ENCODE measurements at regions not wholly inside any gene's neighbourhood (a gene's known extent, or its start where the extent isn't known, plus 50 kb on each side); places are given as distances from the start of the nearest gene placed in this dataset.

- TF ChIP-seq, protein P1, sequence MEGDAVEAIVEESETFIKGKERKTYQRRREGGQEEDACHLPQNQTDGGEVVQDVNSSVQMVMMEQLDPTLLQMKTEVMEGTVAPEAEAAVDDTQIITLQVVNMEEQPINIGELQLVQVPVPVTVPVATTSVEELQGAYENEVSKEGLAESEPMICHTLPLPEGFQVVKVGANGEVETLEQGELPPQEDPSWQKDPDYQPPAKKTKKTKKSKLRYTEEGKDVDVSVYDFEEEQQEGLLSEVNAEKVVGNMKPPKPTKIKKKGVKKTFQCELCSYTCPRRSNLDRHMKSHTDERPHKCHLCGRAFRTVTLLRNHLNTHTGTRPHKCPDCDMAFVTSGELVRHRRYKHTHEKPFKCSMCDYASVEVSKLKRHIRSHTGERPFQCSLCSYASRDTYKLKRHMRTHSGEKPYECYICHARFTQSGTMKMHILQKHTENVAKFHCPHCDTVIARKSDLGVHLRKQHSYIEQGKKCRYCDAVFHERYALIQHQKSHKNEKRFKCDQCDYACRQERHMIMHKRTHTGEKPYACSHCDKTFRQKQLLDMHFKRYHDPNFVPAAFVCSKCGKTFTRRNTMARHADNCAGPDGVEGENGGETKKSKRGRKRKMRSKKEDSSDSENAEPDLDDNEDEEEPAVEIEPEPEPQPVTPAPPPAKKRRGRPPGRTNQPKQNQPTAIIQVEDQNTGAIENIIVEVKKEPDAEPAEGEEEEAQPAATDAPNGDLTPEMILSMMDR (IDR thresholded peaks at IDR 0.05; ENCODE audit: low read depth, low read length, poor library complexity, severe bottlenecking) = no peak
- TF ChIP-seq EZH2phosphoT487 (IDR thresholded peaks at IDR 0.05; ENCODE audit: borderline replicate concordance, low read length) = no peak
- H3K27me3 ChIP-seq (ENCODE audit: control insufficient read depth, low read length) = no peaks in the 10 kb centered on the region
- H3K4me2 ChIP-seq (ENCODE audit: low read length) = no peak overlapping the region
- H3K27ac ChIP-seq (ENCODE audit: low read depth, low read length) = no peak overlapping the region
- no peak overlapping the region for H3K4me3 ChIP-seq (ENCODE audit: low read length)
- no peaks in the 10 kb centered on the region for H3K9me3 ChIP-seq (ENCODE audit: control insufficient read depth, insufficient read depth, low read length)
- H3K9me2 ChIP-seq (replicated peaks; ENCODE audit: control insufficient read depth, low read length) = no peaks in the 10 kb centered on the region
- H3K4me1 ChIP-seq (ENCODE audit: control insufficient read depth, low read length) = no peaks in the 10 kb centered on the region
- no peaks in the 10 kb centered on the region for H3F3A ChIP-seq (ENCODE audit: control insufficient read depth, insufficient read depth)
- no peaks in the 10 kb centered on the region for H3K36me3 ChIP-seq (ENCODE audit: control insufficient read depth, low read length)
- H3K79me2 ChIP-seq (ENCODE audit: control insufficient read depth, low read length) = no peaks in the 10 kb centered on the region
- H4K20me1 ChIP-seq (ENCODE audit: control insufficient read depth, insufficient read depth, low read depth, low read length) = no peaks in the 10 kb centered on the region
These were observed 1387.7 kb upstream of the ACO1 start for GRCh38 chr9:30996761-30997160.

GRCh38 chr9:30997291-30997690, 1387.2 kb upstream of the ACO1 start:
- Histone ChIP-seq H3K36me3 (ENCODE audit: control insufficient read depth, low read length) (no peaks in the 10 kb centered on the region), H3K27me3 (ENCODE audit: control insufficient read depth, low read length) (no peaks in the 10 kb centered on the region), H4K20me1 (ENCODE audit: control insufficient read depth, insufficient read depth, low read depth, low read length) (no peaks in the 10 kb centered on the region), H3K4me3 (ENCODE audit: low read length) (no peak overlapping the region), H3K4me1 (ENCODE audit: control insufficient read depth, low read length) (no peaks in the 10 kb centered on the region), H3K9me2 (replicated peaks; ENCODE audit: control insufficient read depth, low read length) (no peaks in the 10 kb centered on the region), H3K27ac (ENCODE audit: low read depth, low read length) (no peak overlapping the region), H3K4me2 (ENCODE audit: low read length) (no peak overlapping the region), H3K9me3 (ENCODE audit: control insufficient read depth, insufficient read depth, low read length) (no peaks in the 10 kb centered on the region), H3K79me2 (ENCODE audit: control insufficient read depth, low read length) (no peaks in the 10 kb centered on the region), H3F3A (ENCODE audit: control insufficient read depth, insufficient read depth) (no peaks in the 10 kb centered on the region)
- TF ChIP-seq, protein P1 (IDR thresholded peaks at IDR 0.05; ENCODE audit: low read depth, low read length, poor library complexity, severe bottlenecking) = no peak

DNA sequence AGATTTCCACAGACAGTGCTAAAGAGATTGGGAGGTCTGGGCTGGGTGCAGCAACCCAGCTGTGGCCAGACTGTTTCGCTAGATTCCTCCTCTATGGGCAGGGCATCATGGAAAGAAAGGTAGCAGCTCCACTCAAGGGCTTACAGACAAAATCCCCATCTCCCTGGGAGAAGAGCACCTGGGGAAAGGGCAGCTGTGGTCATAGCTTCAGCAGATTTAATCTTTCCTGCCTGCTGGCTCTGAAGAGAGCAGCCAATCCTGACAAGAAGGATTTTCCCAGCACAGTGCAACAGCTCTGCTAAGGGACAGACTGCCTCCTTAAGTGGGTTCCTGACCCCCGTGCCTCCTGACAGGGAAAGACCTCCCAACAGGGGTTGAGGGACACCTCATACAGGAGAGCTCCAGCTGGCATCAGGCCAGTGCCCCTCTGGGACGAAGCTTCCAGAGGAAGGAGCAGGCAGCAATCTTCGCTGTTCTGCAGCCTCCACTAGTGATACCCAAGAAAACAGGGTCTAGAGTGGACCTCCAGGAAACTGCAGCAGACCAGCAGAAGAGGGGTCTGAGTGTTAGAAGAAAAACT, 1379.3 kb upstream of the ACO1 start:
- no peak for TF ChIP-seq EZH2phosphoT487 (IDR thresholded peaks at IDR 0.05; ENCODE audit: borderline replicate concordance, low read length)
- TF ChIP-seq, protein P1 (IDR thresholded peaks at IDR 0.05; ENCODE audit: low read depth, low read length, poor library complexity, severe bottlenecking) = no peak
- Histone ChIP-seq H3K27me3 (ENCODE audit: control insufficient read depth, low read length) (no peaks in the 10 kb centered on the region), H3F3A (ENCODE audit: control insufficient read depth, insufficient read depth) (no peaks in the 10 kb centered on the region), H3K4me1 (ENCODE audit: control insufficient read depth, low read length) (no peaks in the 10 kb centered on the region), H3K36me3 (ENCODE audit: control insufficient read depth, low read length) (no peaks in the 10 kb centered on the region), H3K9me2 (replicated peaks; ENCODE audit: control insufficient read depth, low read length) (no peaks in the 10 kb centered on the region), H3K27ac (ENCODE audit: low read depth, low read length) (no peak overlapping the region), H3K79me2 (ENCODE audit: control insufficient read depth, low read length) (no peaks in the 10 kb centered on the region), H3K9me3 (ENCODE audit: control insufficient read depth, insufficient read depth, low read length) (no peaks in the 10 kb centered on the region), H3K4me3 (ENCODE audit: low read length) (no peak overlapping the region), H3K4me2 (ENCODE audit: low read length) (no peak overlapping the region), H4K20me1 (ENCODE audit: control insufficient read depth, insufficient read depth, low read depth, low read length) (no peaks in the 10 kb centered on the region)

Measured in DOHH2 (cell line).